Loucy (cell line): ENCODE measurements at regions not wholly inside any gene's neighbourhood (a gene's known extent, or its start where the extent isn't known, plus 50 kb on each side); places are given as distances from the start of the nearest gene placed in this dataset.

ENCODE experiments used
- CTCF ChIP-seq: fragments of 200-600 bp; sonication (generic); conservative IDR thresholded peaks from 2 replicates; pipeline ENCODE4 v1.5.1; 2014; ENCODE audit warnings: mild to moderate bottlenecking, antibody characterized with exemption, low read length
- EZH2phosphoT487 ChIP-seq: fragments of 200-600 bp; IDR thresholded peaks from 2 replicates; pipeline ENCODE4 v1.6.1; 2018; ENCODE audit warnings: antibody characterized with exemption, mild to moderate bottlenecking, moderate library complexity, borderline replicate concordance

- TF ChIP-seq CTCF, result no peak
- no peak for TF ChIP-seq EZH2phosphoT487
Measured at GRCh38 chr6:4439159-4439558, 303.8 kb upstream of the ECI2 start.
